GM12873 (cell line): ENCODE measurements at regions not wholly inside any gene's neighbourhood (a gene's known extent, or its start where the extent isn't known, plus 50 kb on each side); places are given as distances from the start of the nearest gene placed in this dataset.

ENCODE experiments used
- CTCF ChIP-seq: IDR thresholded peaks from 2 replicates; pipeline ENCODE4 v1.5.1; 2012; ENCODE audit warnings: low read depth, mild to moderate bottlenecking, moderate library complexity, low read length, control low read depth; ENCODE audit not compliant: insufficient read depth; ENCODE audit errors: missing control alignments

DNA sequence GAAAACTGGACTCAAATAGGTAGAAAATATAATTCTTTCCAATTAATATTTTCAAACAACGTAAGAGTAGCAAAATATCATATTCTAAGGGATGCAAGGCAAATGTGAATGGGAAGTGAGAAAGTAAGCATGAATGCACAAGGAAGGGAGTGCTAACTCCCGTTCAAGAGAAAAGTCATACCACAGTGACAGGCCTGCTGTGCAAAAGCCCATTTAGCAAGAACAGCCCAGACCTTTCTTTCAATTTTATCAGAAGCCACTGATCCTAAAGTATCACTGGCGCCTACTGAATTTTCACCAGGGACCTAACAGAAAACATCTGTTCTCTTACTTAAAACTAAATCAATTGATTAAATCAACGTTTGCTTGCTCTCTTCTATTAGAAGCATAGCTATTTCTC lies 157.9 kb upstream of the DKK2 start:
- TF ChIP-seq CTCF: no peak

- TF ChIP-seq CTCF: no peak
Measured at GRCh38 chr4:107192601-107193000, 156.5 kb upstream of the DKK2 start.

DNA sequence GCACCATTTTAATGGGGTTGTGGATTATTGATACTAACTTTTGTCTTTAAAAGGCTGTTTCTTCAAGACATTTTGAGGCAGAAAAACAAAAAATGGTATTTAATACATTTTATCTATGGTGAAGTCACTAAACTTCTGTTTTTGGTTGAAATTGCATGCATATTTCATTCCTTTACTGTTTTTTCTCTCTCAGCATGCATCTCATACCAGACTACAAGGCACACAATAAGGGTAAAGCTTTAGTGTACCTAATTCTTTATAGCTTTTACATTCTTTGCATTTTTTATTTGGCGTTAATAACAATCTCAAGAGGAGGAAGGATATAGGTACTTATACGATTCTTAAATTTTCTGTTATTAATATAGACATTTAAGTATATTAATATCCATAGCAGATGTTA lies 151.0 kb upstream of the DKK2 start:
- no peak for TF ChIP-seq CTCF

DNA sequence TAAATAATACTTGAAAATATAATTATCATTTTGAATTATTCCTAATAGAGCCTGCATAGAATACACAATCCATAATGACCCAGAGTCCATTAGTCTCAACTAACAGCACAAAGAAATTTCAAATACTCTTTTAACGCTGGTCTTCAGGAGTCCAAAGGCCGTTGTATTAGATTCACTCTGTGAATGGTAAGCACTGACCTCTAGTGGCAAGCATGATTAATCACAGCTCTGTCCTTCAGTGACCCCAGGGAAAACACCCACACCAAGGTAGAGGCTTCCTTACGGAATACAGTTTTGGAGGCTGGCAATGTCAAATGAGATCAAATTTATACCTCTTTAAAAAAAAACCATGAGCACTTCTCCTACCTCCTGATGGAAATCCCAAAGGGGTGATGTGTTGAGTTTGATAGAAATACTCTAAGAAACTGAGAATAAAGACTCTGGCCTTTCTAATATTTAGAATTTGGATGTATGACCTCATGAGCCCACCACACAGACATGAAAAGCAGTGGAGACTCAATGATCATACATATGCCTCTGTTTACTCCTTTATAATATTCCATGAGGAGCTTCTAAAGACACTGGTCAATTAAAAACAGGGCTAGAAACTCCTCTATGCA lies 147.2 kb upstream of the DKK2 start:
- TF ChIP-seq CTCF: peak; percentile 77

DNA sequence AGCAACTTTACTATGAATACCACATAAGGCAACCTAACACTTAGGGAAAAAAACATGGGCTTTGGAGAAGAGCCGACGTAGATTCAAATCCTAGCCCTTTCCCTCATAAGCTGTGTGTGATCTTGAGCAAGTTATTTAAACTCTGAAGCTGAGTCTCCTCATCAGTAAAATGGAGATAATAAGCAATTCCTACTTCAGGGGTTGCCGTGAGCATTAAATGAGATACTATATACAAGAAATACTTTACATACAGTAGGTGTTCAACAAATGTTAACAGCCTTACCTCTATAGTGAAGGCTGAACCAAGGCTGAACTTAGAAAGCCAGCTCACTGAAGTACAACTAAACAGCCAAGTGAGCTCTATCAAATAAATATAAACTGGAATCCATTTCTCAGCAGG lies 146.2 kb upstream of the DKK2 start:
- no peak for TF ChIP-seq CTCF

DNA sequence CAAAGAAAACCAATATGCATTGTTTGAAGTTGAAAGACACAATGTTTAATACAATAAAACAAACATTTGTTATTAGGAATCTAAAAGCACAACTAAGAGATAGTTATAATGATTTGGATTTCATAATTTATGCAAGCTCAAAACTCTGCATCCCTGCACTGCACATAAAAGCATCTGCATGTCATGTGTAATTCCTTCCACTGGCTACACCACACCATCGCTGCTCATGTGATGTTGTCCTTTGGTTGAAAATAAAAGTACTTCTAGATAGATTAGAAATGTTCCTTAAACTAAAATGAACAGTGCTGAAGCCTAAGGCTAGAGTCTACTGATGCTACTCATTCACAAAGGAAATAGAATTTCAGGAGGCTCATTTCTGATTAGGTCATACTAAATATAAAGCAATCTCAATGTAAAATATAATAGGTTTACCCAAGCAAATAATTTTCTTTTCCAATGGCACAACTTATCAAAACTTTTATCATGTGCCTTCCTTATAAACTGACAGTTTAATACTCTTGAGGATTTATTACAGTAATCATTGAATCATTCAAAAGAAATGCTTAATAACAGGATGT lies 130.8 kb upstream of the DKK2 start:
- TF ChIP-seq CTCF: no peak

DNA sequence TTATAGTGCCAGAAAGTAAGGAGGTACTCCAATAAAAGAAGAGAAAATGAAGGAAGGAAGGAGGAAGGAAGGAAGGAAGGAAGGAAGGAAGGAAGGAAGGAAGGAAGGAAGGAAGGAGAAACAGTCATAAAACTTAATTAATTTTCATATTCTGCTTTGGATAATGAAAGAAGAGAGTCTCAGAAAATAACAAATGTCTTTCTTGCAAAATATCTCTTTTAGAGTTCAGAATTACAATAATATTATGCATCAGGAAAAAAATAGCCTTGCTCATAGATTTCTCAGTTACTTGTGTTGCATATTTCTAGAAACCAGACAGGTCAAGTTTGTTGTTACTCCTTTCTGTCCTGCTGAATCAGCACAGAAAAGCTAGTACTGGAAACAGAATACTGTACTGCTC lies 130.1 kb upstream of the DKK2 start:
- TF ChIP-seq CTCF: no peak
